H9 (cell line): ENCODE measurements at regions not wholly inside any gene's neighbourhood (a gene's known extent, or its start where the extent isn't known, plus 50 kb on each side); places are given as distances from the start of the nearest gene placed in this dataset.

ENCODE experiments used
- DNase-seq: peaks from one replicate; pipeline ENCODE4 v3.0.0-alpha.2; 2017
- H2AFZ ChIP-seq: one replicate; pipeline ENCODE4 v1.6.1; 2013; ENCODE audit warnings: mild to moderate bottlenecking, low read length, control low read depth, moderate library complexity
- H2AK5ac ChIP-seq: 2 replicates; pipeline ENCODE4 v1.6.1; 2013; ENCODE audit warnings: low read length, control low read depth, mixed read lengths; ENCODE audit not compliant: insufficient read length
- H2BK120ac ChIP-seq: one replicate; pipeline ENCODE4 v1.6.1; 2013; ENCODE audit warnings: low read depth, mild to moderate bottlenecking, low read length, control low read depth, inconsistent platforms; ENCODE audit not compliant: poor library complexity, severe bottlenecking
- H2BK12ac ChIP-seq: 2 replicates; pipeline ENCODE4 v1.6.1; 2013; ENCODE audit warnings: low read length, control low read depth, mixed read lengths, low read depth; ENCODE audit not compliant: insufficient read length
- H2BK15ac ChIP-seq: 2 replicates; pipeline ENCODE4 v1.6.1; 2013; ENCODE audit warnings: low read depth, low read length, control low read depth
- H2BK20ac ChIP-seq: one replicate; pipeline ENCODE4 v1.6.1; 2013; ENCODE audit warnings: low read depth, mild to moderate bottlenecking, low read length, control low read depth, inconsistent platforms; ENCODE audit not compliant: poor library complexity, severe bottlenecking
- H2BK5ac ChIP-seq: 2 replicates; pipeline ENCODE4 v1.6.1; 2013; ENCODE audit warnings: low read length, control low read depth, mixed read lengths; ENCODE audit not compliant: insufficient read length
- H3K14ac ChIP-seq: 2 replicates; pipeline ENCODE4 v1.6.1; 2013; ENCODE audit warnings: low read length, control low read depth; ENCODE audit not compliant: insufficient read depth
- H3K18ac ChIP-seq: 2 replicates; pipeline ENCODE4 v1.6.1; 2013; ENCODE audit warnings: low read depth, mild to moderate bottlenecking, mixed read lengths, low read length, control low read depth; ENCODE audit not compliant: insufficient read length
- H3K23ac ChIP-seq: 2 replicates; pipeline ENCODE4 v1.6.1; 2013; ENCODE audit warnings: low read length, control low read depth, mixed read lengths, low read depth; ENCODE audit not compliant: insufficient read length
- H3K23me2 ChIP-seq: 2 replicates; pipeline ENCODE4 v1.6.1; 2013; ENCODE audit warnings: low read depth, mild to moderate bottlenecking, mixed read lengths, low read length, control low read depth; ENCODE audit not compliant: insufficient read length, poor library complexity, severe bottlenecking
- H3K27ac ChIP-seq: 2 replicates; pipeline ENCODE4 v1.5.1; 2013; ENCODE audit warnings: low read length, control low read depth, mixed read lengths, low read depth; ENCODE audit not compliant: insufficient read length
- H3K27me3 ChIP-seq: 2 replicates; pipeline ENCODE4 v1.6.1; 2013; ENCODE audit warnings: low read length, control low read depth, inconsistent platforms; ENCODE audit not compliant: insufficient read depth
- H3K4ac ChIP-seq: 2 replicates; pipeline ENCODE4 v1.6.1; 2013; ENCODE audit warnings: low read depth, mild to moderate bottlenecking, control low read depth, inconsistent platforms, low read length, moderate library complexity
- H3K4me1 ChIP-seq: 2 replicates; pipeline ENCODE4 v1.6.1; 2013; ENCODE audit warnings: low read length, control low read depth, inconsistent platforms; ENCODE audit not compliant: insufficient read depth
- H3K4me2 ChIP-seq: 2 replicates; pipeline ENCODE4 v1.6.1; 2013; ENCODE audit warnings: low read length, control low read depth, mixed read lengths; ENCODE audit not compliant: insufficient read length, insufficient read depth
- H3K56ac ChIP-seq: 2 replicates; pipeline ENCODE4 v1.6.1; 2013; ENCODE audit warnings: low read depth, mild to moderate bottlenecking, mixed read lengths, low read length, control low read depth; ENCODE audit not compliant: insufficient read length
- H3K79me1 ChIP-seq: 2 replicates; pipeline ENCODE4 v1.6.1; 2013; ENCODE audit warnings: low read depth, mild to moderate bottlenecking, moderate library complexity, low read length, control low read depth, inconsistent platforms; ENCODE audit not compliant: insufficient read depth, poor library complexity, severe bottlenecking
- H3K79me2 ChIP-seq: 2 replicates; pipeline ENCODE4 v1.6.1; 2013; ENCODE audit warnings: low read length, control low read depth, inconsistent platforms; ENCODE audit not compliant: insufficient read depth
- H3K9ac ChIP-seq: 2 replicates; pipeline ENCODE4 v1.6.1; 2013; ENCODE audit warnings: low read length, control low read depth, mixed read lengths; ENCODE audit not compliant: insufficient read length; ENCODE audit errors: extremely low read depth
- H3K9me3 ChIP-seq: one replicate; pipeline ENCODE4 v1.6.1; 2013; ENCODE audit warnings: low read depth, low read length, inconsistent platforms; ENCODE audit not compliant: control insufficient read depth
- H3T11ph ChIP-seq: one replicate; pipeline ENCODE4 v1.6.1; 2013; ENCODE audit warnings: mild to moderate bottlenecking, low read length, control low read depth, inconsistent platforms
- H4K20me1 ChIP-seq: one replicate; pipeline ENCODE4 v1.6.1; 2013; ENCODE audit not compliant: control insufficient read depth, insufficient read length, insufficient read depth
- H4K5ac ChIP-seq: 2 replicates; pipeline ENCODE4 v1.6.1; 2013; ENCODE audit warnings: low read depth, mild to moderate bottlenecking, mixed read lengths, low read length, control low read depth; ENCODE audit not compliant: insufficient read length
- H4K8ac ChIP-seq: replicated peaks from 2 replicates; pipeline ENCODE4 v1.6.1; 2013; ENCODE audit warnings: low read length, control low read depth, mixed read lengths, low read depth; ENCODE audit not compliant: insufficient read length
- H4K91ac ChIP-seq: 2 replicates; pipeline ENCODE4 v1.6.1; 2013; ENCODE audit warnings: low read depth, mild to moderate bottlenecking, moderate library complexity, mixed read lengths, low read length, control low read depth; ENCODE audit not compliant: insufficient read length
- H3K27ac Mint-ChIP-seq, 3 experiments: 2 replicates in 2 of 3; 3 replicates in 1 of 3; pipeline ENCODE4 v1.8.0; 2020 to 2021; ENCODE audit warnings: mixed read lengths in 3 of 3, mild to moderate bottlenecking in 1 of 3, moderate library complexity in 1 of 3
- H3K27me3 Mint-ChIP-seq: 2 replicates; pipeline ENCODE4 v1.8.0; 2021; ENCODE audit warnings: low read depth, mild to moderate bottlenecking, moderate library complexity, mixed read lengths
- H3K36me3 Mint-ChIP-seq, 3 experiments: 2 replicates in 2 of 3; 3 replicates in 1 of 3; pipeline ENCODE4 v1.8.0; 2020 to 2021; ENCODE audit warnings: low read depth in 3 of 3, mixed read lengths in 3 of 3; ENCODE audit not compliant: insufficient read depth in 1 of 3
- H3K4me1 Mint-ChIP-seq, 2 experiments: 2 replicates each; pipeline ENCODE4 v1.8.0; 2020; ENCODE audit warnings: mixed read lengths in 2 of 2
- H3K4me3 Mint-ChIP-seq, 2 experiments: 2 replicates in 1 of 2; 3 replicates in 1 of 2; pipeline ENCODE4 v1.8.0; 2020 to 2021; ENCODE audit warnings: mild to moderate bottlenecking in 2 of 2, mixed read lengths in 2 of 2, moderate library complexity in 1 of 2
- H3K9me3 Mint-ChIP-seq, 2 experiments: 2 replicates in 1 of 2; 3 replicates in 1 of 2; pipeline ENCODE4 v1.8.0; 2020; ENCODE audit warnings: mild to moderate bottlenecking in 2 of 2, mixed read lengths in 2 of 2, moderate library complexity in 1 of 2
- WGBS: extraction: QIAGEN DNeasy Blood & Tissue Kit; methylation state at CpG from one replicate; pipeline ENCODE4 v1.1.7; 2013; ENCODE audit warnings: missing lambda C conversion rate, low lambda C conversion rate, mixed read lengths; ENCODE audit not compliant: insufficient read length; ENCODE audit errors: extremely low coverage; 5-methylcytosine and 5-hydroxymethylcytosine counted together
- TF ChIP-seq, protein P1 (sequence below): fragments of 200-600 bp; sonication (generic); conservative IDR thresholded peaks from 3 replicates; pipeline ENCODE4 v1.8.0; 2021; ENCODE audit warnings: antibody characterized with exemption, mild to moderate bottlenecking

DNA sequence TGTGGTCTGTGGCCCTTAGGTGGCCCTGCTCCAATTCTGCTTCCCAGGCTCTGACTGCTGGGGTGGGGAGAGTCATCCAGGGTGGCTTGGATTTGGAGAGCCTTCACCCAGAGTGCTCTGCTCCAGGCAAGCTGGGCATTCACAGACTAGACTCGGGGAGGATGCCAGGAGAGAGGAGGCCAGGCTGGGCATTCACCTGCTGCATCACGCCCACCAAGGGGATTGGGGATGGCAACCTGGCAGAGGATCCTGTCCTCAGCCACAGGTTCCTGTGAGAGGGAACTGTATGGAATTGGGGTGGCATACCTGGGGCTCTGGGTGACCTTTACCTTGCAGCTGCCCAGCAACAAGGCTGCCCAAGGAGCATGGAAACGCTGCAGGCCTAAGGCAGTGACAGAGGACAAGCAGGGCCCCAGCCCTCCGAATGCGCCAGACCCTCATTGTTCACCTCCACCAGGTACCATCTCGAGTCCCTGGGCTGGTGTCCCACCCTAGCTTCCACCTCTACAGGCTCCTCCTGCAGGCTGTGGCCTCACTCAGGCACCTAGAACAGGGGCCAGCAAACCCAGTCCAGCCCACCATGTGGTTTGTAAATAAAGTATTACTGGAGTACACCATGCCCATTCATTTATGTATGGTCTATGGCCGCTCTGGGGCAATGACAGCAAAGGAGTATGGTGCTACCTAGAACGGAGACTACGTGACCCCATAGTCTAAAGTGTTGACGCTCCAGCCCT, 255.3 kb upstream of the RAB6C start:
- Histone ChIP-seq H3K9me3 (no peaks in the 10 kb centered on the region), H3K79me1 (no peaks in the 10 kb centered on the region), H4K91ac (no peak overlapping the region), H2BK120ac (no peak overlapping the region), H3K4me2 (no peak overlapping the region), H4K8ac (no peak overlapping the region), H3K27ac (no peak overlapping the region), H3K4ac (no peak overlapping the region), H3K56ac (no peak overlapping the region), H3K18ac (no peak overlapping the region), H2AK5ac (no peak overlapping the region), H2AFZ (no peak overlapping the region), H3K79me2 (no peaks in the 10 kb centered on the region), H3K23ac (no peak overlapping the region), H3K14ac (no peak overlapping the region; the same call in 1 of the 2 replicates), H2BK5ac (no peak overlapping the region), H4K5ac (no peak overlapping the region), H4K20me1 (no peaks in the 10 kb centered on the region), H3K9ac (no peak overlapping the region), H2BK15ac (no peak overlapping the region), H2BK12ac (no peak overlapping the region), H3K4me1 (peaks cover 3% of the 10 kb centered on the region; the same call in 1 of the 2 replicates), H3K23me2 (no peaks in the 10 kb centered on the region), H3K27me3 (no peaks in the 10 kb centered on the region), H3T11ph (no peak overlapping the region), H2BK20ac (no peak overlapping the region)
- H3K27me3 Mint-ChIP-seq: no peaks in the 10 kb centered on the region
- TF ChIP-seq, protein P1, sequence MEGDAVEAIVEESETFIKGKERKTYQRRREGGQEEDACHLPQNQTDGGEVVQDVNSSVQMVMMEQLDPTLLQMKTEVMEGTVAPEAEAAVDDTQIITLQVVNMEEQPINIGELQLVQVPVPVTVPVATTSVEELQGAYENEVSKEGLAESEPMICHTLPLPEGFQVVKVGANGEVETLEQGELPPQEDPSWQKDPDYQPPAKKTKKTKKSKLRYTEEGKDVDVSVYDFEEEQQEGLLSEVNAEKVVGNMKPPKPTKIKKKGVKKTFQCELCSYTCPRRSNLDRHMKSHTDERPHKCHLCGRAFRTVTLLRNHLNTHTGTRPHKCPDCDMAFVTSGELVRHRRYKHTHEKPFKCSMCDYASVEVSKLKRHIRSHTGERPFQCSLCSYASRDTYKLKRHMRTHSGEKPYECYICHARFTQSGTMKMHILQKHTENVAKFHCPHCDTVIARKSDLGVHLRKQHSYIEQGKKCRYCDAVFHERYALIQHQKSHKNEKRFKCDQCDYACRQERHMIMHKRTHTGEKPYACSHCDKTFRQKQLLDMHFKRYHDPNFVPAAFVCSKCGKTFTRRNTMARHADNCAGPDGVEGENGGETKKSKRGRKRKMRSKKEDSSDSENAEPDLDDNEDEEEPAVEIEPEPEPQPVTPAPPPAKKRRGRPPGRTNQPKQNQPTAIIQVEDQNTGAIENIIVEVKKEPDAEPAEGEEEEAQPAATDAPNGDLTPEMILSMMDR: no peak
- no peaks in the 10 kb centered on the region for H3K36me3 Mint-ChIP-seq
- DNase-seq: no peak
- no peak overlapping the region for H3K4me3 Mint-ChIP-seq
- no peak overlapping the region for H3K27ac Mint-ChIP-seq
- H3K9me3 Mint-ChIP-seq: no peaks in the 10 kb centered on the region
- H3K4me1 Mint-ChIP-seq: peaks cover 11 to 14% of the 10 kb centered on the region in 2 experiments
- no CpG with 5 or more reads among the region's 10 CpGs for WGBS
